ENCODE measurements at regions not wholly inside any gene's neighbourhood (a gene's known extent, or its start where the extent isn't known, plus 50 kb on each side); places are given as distances from the start of the nearest gene placed in this dataset.

DNA sequence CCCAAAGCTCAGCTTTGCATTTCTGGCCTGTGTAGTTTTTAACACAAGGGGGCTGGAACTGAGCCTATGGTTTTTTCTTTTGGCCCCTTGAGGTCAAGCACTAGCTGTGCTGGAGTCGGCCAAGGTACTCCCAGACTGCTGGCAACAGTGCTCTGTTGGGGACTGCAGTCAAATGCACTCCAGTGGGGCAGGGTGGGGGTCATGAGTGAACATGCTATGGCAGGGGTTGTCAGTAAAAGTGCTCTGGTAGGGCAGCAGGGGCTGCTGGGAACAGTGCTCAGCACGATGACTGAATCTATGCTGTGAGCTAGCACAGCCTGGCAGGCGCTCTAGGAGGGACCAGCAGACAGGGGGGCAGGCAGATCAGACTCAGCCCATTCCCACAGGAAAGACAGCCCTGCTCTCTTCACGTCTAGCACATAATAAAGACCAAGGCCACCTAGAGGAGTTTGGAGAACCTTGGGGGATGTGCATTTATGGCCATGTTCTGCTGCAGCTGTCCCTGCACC lies 55.0 kb upstream of the CERS6 start:
- TF ChIP-seq, protein P1, sequence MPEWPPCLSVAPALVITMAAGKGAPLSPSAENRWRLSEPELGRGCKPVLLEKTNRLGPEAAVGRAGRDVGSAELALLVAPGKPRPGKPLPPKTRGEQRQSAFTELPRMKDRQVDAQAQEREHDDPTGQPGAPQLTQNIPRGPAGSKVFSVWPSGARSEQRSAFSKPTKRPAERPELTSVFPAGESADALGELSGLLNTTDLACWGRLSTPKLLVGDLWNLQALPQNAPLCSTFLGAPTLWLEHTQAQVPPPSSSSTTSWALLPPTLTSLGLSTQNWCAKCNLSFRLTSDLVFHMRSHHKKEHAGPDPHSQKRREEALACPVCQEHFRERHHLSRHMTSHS (tag by site-specific recombination; IDR thresholded peaks at IDR 0.05): no peak
- TF ChIP-seq ZNF449 (tag by site-specific recombination; IDR thresholded peaks at IDR 0.05): no peak
- H3K36me3 ChIP-seq (ENCODE audit: control insufficient read depth in 2 of 2, insufficient read depth in 1 of 2, low read length in 2 of 2): no peaks in the 10 kb centered on the region
- CTCF ChIA-PET: no interaction called here
- H3K27ac ChIP-seq (ENCODE audit: extremely low read depth, low read depth, low read length): no peak overlapping the region
- H3K4me3 ChIP-seq (ENCODE audit: low read depth, low read length): no peak overlapping the region
- POLR2A ChIA-PET: no interaction called here
- H3K9me3 ChIP-seq (ENCODE audit: control insufficient read depth, insufficient read depth, low read depth, low read length): no peaks in the 10 kb centered on the region
- no peaks in the 10 kb centered on the region for H3K4me1 ChIP-seq (ENCODE audit: control insufficient read depth, insufficient read depth, low read length)

GRCh38 chr2:168401771-168402170 lies 54.3 kb upstream of the CERS6 start:
- CTCF ChIA-PET: no interaction called here
- Histone ChIP-seq H3K9me3 (ENCODE audit: control insufficient read depth, insufficient read depth, low read depth, low read length) (no peaks in the 10 kb centered on the region), H3K4me3 (ENCODE audit: low read depth, low read length) (no peak overlapping the region), H3K36me3 (ENCODE audit: control insufficient read depth in 2 of 2, insufficient read depth in 1 of 2, low read length in 2 of 2) (no peaks in the 10 kb centered on the region), H3K27ac (ENCODE audit: extremely low read depth, low read depth, low read length) (no peak overlapping the region), H3K4me1 (ENCODE audit: control insufficient read depth, insufficient read depth, low read length) (no peaks in the 10 kb centered on the region)
- POLR2A ChIA-PET: no interaction called here
- no peak for TF ChIP-seq ZNF202 (tag by site-specific recombination; IDR thresholded peaks at IDR 0.05; ENCODE audit: borderline replicate concordance)
- TF ChIP-seq, protein P2, sequence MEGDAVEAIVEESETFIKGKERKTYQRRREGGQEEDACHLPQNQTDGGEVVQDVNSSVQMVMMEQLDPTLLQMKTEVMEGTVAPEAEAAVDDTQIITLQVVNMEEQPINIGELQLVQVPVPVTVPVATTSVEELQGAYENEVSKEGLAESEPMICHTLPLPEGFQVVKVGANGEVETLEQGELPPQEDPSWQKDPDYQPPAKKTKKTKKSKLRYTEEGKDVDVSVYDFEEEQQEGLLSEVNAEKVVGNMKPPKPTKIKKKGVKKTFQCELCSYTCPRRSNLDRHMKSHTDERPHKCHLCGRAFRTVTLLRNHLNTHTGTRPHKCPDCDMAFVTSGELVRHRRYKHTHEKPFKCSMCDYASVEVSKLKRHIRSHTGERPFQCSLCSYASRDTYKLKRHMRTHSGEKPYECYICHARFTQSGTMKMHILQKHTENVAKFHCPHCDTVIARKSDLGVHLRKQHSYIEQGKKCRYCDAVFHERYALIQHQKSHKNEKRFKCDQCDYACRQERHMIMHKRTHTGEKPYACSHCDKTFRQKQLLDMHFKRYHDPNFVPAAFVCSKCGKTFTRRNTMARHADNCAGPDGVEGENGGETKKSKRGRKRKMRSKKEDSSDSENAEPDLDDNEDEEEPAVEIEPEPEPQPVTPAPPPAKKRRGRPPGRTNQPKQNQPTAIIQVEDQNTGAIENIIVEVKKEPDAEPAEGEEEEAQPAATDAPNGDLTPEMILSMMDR (tag by site-specific recombination; IDR thresholded peaks at IDR 0.05): peak; percentile 38

- CTCF ChIA-PET: no interaction called here
- no peaks in the 10 kb centered on the region for H3K36me3 ChIP-seq (ENCODE audit: control insufficient read depth in 2 of 2, insufficient read depth in 1 of 2, low read length in 2 of 2)
- H3K4me1 ChIP-seq (ENCODE audit: control insufficient read depth, insufficient read depth, low read length): no peaks in the 10 kb centered on the region
- POLR2A ChIA-PET: no interaction called here
- no peaks in the 10 kb centered on the region for H3K9me3 ChIP-seq (ENCODE audit: control insufficient read depth, insufficient read depth, low read depth, low read length)
- H3K27ac ChIP-seq (ENCODE audit: extremely low read depth, low read depth, low read length): no peak overlapping the region
- no peak overlapping the region for H3K4me3 ChIP-seq (ENCODE audit: low read depth, low read length)
- TF ChIP-seq ZNF121 (tag by site-specific recombination; IDR thresholded peaks at IDR 0.05) (no peak), ZNF23 (tag by site-specific recombination; IDR thresholded peaks at IDR 0.05; ENCODE audit: borderline replicate concordance) (no peak), RBAK (tag by site-specific recombination; IDR thresholded peaks at IDR 0.05) (no peak), ZNF426 (tag by site-specific recombination; IDR thresholded peaks at IDR 0.05) (no peak), ZEB2 (tag by site-specific recombination; IDR thresholded peaks at IDR 0.05) (no peak), ZNF19 (tag by site-specific recombination; IDR thresholded peaks at IDR 0.05; ENCODE audit: low read depth) (no peak), ZFP37 (tag by site-specific recombination; IDR thresholded peaks at IDR 0.05) (no peak), KLF1 (tag by site-specific recombination; IDR thresholded peaks at IDR 0.05) (no peak), ZNF175 (tag by site-specific recombination; IDR thresholded peaks at IDR 0.05) (no peak), ZNF404 (tag by site-specific recombination; IDR thresholded peaks at IDR 0.05) (no peak), KLF9 (tag by site-specific recombination; IDR thresholded peaks at IDR 0.05; ENCODE audit: low read depth) (no peak)
- TF ChIP-seq, protein P3, sequence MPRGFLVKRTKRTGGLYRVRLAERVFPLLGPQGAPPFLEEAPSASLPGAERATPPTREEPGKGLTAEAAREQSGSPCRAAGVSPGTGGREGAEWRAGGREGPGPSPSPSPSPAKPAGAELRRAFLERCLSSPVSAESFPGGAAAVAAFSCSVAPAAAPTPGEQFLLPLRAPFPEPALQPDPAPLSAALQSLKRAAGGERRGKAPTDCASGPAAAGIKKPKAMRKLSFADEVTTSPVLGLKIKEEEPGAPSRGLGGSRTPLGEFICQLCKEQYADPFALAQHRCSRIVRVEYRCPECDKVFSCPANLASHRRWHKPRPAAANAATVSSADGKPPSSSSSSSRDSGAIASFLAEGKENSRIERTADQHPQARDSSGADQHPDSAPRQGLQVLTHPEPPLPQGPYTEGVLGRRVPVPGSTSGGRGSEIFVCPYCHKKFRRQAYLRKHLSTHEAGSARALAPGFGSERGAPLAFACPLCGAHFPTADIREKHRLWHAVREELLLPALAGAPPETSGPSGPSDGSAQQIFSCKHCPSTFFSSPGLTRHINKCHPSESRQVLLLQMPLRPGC (tag by site-specific recombination; IDR thresholded peaks at IDR 0.05): no peak
Observed at GRCh38 chr2:168402531-168402930, 53.5 kb upstream of the CERS6 start.

All from HEK293 (cell line).